Erythroblast (primary cell): ENCODE measurements at regions not wholly inside any gene's neighbourhood (a gene's known extent, or its start where the extent isn't known, plus 50 kb on each side); places are given as distances from the start of the nearest gene placed in this dataset.

Source experiments
- GATA1 ChIP-seq: IDR thresholded peaks from 2 replicates; pipeline ENCODE4 v1.6.1; 2011; ENCODE audit warnings: low read depth, mild to moderate bottlenecking, control low read depth, low read length, moderate library complexity
- POLR2A ChIP-seq: IDR thresholded peaks from 2 replicates; pipeline ENCODE4 v1.6.1; 2011; ENCODE audit warnings: mild to moderate bottlenecking, low read length

GRCh38 chr6:170206317-170206621, 84.6 kb downstream of the DLL1 start:
- TF ChIP-seq POLR2A: no peak
- no peak for TF ChIP-seq GATA1
